NCI-H526 (cell line): ENCODE measurements at regions not wholly inside any gene's neighbourhood (a gene's known extent, or its start where the extent isn't known, plus 50 kb on each side); places are given as distances from the start of the nearest gene placed in this dataset.

Source experiments
- DNase-seq, 2 experiments: peaks; one replicate each; lab custom pipeline; 2025; lab: John Stamatoyannopoulos, UW

GRCh38 chr5:53825926-53826325 is 265.5 kb downstream of the NDUFS4 start:
- DNase-seq, result no peak

DNA sequence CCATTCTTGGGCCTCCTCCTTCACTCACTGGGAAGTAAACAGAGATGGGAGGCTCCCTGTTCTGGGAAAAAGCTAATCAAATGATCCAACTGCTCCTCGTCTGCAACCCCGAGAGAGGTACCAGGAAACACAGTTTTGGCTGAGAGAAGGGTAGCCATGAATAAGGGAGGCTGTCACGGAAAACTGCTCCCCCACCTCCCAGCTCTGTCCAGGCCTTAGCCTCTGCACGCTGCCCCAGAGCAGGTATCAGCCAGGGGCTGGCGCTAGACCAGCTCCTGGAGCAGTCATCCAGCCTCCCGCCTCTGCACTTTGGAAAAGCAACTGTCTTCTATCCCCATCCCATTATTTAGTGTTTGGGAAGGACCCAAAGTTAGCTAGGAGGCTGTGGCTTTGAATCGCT is 266.1 kb downstream of the NDUFS4 start:
- DNase-seq, result no peak

- DNase-seq, result no peak
These were observed 266.8 kb downstream of the NDUFS4 start for GRCh38 chr5:53827211-53827651.

DNA sequence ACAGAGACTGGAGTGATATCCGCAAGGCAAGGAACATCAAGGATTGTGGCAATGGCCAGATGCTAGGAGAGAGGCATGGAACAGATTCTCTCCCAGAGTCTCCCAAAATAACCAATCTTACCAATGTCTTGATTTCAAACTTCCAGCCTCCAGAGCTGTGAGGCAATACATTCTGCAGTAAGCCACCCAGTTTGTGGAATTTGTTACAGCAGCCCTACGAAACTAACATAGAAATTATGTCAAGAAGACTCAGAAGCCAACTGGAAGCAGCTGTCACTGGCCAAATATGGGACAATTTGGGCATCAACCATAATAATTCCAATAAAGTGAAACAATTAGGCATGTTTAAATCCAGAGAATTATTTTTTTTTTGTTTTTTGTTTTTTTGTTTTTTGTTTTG is 271.1 kb downstream of the NDUFS4 start:
- no peak for DNase-seq
